ES-I3 (cell line): ENCODE measurements at regions not wholly inside any gene's neighbourhood (a gene's known extent, or its start where the extent isn't known, plus 50 kb on each side); places are given as distances from the start of the nearest gene placed in this dataset.
A peak's percentile ranks its signal among the peaks of the same experiment; 100 is the strongest.
"Not testable (repeated sequence)": the region's sequence is repeated elsewhere in the genome, so short reads cannot be mapped to it uniquely, and the experiment has no call there.

Experiments used
- H3K36me3 ChIP-seq: 2 replicates; pipeline ENCODE4 v1.6.1; 2013; ENCODE audit warnings: mild to moderate bottlenecking, low read length, control low read depth, moderate library complexity; ENCODE audit not compliant: insufficient read depth
- H3K4me1 ChIP-seq: 2 replicates; pipeline ENCODE4 v1.6.1; 2013; ENCODE audit warnings: mild to moderate bottlenecking, control low read depth, low read length; ENCODE audit not compliant: insufficient read depth
- H3K9ac ChIP-seq: 2 replicates; pipeline ENCODE4 v1.6.1; 2013; ENCODE audit warnings: low read depth, mild to moderate bottlenecking, low read length, moderate library complexity
- H3K9me3 ChIP-seq: 2 replicates; pipeline ENCODE4 v1.6.1; 2013; ENCODE audit warnings: mild to moderate bottlenecking, low read length, moderate library complexity; ENCODE audit not compliant: control insufficient read depth, insufficient read depth

DNA sequence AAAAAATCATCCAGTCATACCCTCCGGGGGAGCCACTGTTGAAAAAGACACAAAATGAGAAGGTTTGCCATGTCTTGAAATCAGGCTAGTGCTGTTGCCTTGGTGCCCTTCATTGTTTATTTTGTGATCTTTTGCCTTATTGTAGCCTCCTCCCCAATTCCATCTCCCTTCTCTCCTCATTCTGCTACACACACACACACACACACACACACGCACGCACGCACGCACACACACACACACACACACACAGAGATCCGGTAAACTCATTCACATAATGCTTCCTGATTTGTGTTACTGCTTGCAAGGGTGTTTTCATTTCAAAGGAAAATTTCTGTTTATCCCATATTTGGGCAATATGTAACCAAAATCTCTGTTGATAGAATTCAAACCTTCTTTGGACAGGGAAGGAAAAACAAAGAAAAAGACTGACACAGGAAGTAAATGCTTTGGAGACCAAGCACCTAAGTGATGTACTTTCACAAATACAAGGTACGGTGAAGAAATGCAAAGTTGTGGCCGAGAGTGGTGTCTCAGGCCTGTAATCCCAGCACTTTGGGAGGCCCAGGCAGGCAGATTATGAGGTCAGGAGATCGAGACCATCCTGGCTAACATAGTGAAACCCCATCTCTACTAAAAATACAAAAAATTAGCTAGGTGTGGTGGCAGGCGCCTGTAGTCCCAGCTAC is 141.1 kb upstream of the CDK13 start:
- no peak overlapping the region for H3K9ac ChIP-seq
- no peaks in the 10 kb centered on the region for H3K4me1 ChIP-seq
- H3K9me3 ChIP-seq: no peaks in the 10 kb centered on the region
- H3K36me3 ChIP-seq: no peaks in the 10 kb centered on the region

DNA sequence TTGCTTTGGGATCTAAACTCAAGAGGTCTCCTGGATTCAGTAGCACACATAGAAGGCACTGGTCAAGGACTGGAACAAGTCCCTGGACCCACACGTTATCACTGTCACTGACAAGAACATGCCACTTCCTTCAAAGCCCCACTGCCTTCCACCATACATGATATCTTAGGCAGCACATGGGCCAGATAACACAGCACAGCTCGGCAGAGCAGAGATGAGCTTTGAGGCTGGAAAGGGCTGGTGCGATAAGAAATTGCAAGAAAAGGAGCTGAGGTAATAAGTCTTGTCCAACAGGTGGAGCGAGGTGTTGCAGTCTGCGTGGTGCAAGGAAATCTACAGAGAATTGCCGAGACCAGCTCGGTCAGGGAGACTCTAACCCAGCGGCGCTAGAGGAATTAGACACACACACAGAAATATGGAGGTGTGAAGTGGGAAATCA is 139.8 kb upstream of the CDK13 start:
- no peaks in the 10 kb centered on the region for H3K36me3 ChIP-seq
- no peaks in the 10 kb centered on the region for H3K9me3 ChIP-seq
- H3K9ac ChIP-seq: no peak overlapping the region
- H3K4me1 ChIP-seq: no peaks in the 10 kb centered on the region

DNA sequence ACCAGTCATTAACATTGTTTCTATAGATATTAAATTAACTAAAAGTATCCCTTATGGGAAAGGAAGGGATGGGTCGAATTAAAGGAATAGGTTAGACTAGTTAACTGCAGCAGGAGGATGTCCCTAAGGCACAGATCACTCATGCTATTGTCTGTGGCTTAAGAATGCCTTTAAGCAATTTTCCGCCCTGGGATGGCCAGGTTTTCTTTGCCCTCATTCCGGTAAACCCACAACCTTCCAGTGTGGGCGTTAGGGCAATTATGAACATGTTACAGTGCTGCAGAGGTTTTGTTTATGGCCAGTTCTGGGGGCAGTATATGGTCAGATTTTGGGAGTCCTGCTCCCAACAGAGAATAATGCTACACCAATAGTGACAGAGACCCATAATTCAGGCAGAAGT is 139.3 kb upstream of the CDK13 start:
- Histone ChIP-seq H3K36me3 (no peaks in the 10 kb centered on the region), H3K4me1 (no peaks in the 10 kb centered on the region), H3K9me3 (no peaks in the 10 kb centered on the region), H3K9ac (no peak overlapping the region)

DNA sequence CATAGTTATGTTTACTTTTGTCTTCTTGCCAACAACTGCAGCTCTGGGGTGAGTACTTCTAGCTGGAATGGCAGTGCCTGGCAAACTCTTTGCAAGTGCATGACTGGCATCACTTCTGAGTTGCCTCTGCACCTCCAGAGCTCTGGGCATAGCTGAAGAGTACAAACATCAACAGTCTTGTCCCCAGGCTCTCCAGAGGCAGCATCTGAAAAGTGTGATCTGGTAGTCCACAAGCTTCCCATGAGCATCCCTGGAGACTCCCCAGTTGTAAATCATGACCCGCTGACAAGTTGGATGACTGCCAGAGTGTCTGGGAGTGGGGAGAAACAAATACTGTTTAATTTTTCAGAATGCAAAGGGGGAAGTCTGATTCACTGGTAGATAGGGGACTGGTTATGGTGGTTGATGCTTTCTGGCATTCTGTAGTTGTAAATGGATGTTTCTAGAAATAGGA is 138.9 kb upstream of the CDK13 start:
- Histone ChIP-seq H3K4me1 (no peaks in the 10 kb centered on the region), H3K36me3 (no peaks in the 10 kb centered on the region), H3K9ac (no peak overlapping the region), H3K9me3 (no peaks in the 10 kb centered on the region)

DNA sequence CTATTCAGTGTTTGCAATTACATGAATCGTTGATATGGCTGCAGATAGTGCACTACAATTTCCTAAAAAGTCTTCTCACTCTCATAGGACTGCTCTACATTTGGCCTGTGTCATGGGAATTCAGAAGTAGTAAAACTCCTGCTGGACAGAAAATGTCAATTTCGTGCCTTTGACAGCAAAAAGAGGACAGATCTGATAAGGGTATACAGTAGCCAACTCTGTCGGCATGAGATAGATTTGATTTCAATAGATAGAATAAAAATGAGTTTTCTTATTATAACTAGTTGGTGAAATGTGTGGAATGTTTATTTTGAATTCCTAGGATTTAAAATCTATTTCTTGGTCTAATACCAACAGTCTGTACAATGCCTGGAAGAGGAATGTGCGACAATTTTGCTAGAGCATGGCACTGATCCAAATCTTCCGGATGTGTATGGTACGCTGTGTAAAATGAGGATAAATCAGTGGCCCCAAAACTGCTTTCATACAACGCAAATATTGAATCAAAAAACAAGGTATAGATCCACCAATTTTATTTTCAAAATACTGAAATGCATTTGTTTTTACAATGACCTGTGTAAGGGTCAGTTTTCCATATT is 133.5 kb upstream of the CDK13 start:
- no peaks in the 10 kb centered on the region for H3K4me1 ChIP-seq
- H3K36me3 ChIP-seq: no peaks in the 10 kb centered on the region
- no peak overlapping the region for H3K9ac ChIP-seq

DNA sequence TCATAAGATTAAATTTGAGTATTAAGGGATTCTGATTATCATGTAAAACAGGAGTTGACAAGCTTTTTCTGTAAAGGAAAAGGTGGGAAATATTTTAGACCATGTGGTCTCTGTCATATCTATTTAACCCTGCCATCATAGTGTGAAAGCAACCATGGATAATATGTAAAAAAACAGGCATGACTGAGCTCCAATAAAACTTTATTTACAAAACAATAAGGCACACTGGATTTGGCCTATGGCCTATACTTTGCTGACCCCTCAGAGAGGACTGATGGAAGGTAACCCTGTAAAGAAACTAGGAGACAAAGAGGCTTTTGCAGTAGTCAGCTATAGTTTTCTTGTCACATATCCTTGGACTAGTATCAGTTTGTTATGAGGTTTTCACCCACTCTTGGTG is 130.5 kb upstream of the CDK13 start:
- no peak overlapping the region for H3K9ac ChIP-seq

More for the DNA sequence above, 133.5 kb upstream of the CDK13 start:
- H3K9me3 ChIP-seq: no peaks in the 10 kb centered on the region

DNA sequence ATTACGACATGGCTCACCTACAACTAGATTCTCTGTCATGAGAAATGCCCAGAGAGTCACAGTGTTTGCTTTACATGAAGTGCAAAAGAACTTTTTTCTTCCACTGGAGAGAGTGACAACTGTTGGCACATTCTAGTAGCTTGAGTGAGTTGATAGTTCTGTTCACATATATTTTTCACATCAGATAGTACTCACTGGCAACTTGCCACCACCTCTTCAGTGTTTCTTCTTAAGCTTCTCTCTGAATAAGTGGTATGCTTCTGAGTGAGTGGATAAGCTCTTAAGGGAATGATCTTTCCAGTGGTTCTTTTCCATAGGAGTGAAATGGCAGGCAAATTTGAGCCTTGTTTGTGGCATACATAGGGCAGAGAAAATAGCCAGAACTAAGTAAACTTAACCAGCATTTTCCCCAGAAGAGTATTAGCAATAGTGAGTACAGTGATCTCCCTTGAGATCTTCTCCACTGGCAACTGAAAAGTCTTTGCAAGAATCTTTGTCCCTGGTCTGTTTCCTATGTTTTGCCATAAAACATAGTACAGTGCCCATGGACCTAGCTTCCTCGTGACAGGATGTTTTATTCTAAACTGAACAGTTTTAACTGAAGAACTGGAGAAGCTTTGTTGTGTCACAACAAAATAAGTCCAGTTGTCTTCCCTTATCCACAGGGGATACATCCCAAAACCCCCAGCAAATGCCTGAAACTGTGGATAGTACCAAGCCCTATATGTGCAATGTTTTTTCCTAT is 125.4 kb upstream of the CDK13 start:
- no peak overlapping the region for H3K9ac ChIP-seq
- peaks cover 8% of the 10 kb centered on the region for H3K4me1 ChIP-seq
- H3K9me3 ChIP-seq: no peaks in the 10 kb centered on the region
- H3K36me3 ChIP-seq: no peaks in the 10 kb centered on the region

More for the DNA sequence above, 130.5 kb upstream of the CDK13 start:
- H3K36me3 ChIP-seq: no peaks in the 10 kb centered on the region
- H3K9me3 ChIP-seq: no peaks in the 10 kb centered on the region
- H3K4me1 ChIP-seq: no peaks in the 10 kb centered on the region

DNA sequence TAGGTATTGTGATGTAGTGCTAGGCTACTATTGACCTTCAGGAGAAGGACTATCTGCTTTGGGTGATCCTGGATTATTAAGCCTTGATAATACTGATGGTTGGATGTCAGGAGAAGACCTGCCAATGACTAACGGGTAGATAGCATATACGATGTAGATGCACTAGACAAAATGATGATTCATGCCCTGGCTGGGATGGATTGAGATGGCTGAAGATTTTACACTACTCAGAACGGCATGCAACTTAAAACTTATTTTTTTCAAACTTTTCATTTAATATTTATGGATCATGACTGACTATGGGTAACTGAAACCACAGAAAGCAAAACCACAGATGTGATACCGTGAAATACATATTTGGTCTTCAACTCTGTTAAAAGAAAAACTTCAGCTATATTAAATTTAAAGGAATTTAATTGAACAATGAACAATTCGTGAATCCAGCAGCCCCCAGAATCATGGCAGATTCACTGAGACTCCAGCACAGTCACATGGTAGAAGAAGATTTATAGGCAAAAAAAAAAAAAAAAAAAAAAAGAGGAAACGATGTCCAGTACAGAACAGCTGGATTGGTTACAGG is 124.6 kb upstream of the CDK13 start:
- Histone ChIP-seq H3K9ac (no peak overlapping the region), H3K4me1 (peaks cover 8% of the 10 kb centered on the region), H3K9me3 (no peaks in the 10 kb centered on the region), H3K36me3 (no peaks in the 10 kb centered on the region)

DNA sequence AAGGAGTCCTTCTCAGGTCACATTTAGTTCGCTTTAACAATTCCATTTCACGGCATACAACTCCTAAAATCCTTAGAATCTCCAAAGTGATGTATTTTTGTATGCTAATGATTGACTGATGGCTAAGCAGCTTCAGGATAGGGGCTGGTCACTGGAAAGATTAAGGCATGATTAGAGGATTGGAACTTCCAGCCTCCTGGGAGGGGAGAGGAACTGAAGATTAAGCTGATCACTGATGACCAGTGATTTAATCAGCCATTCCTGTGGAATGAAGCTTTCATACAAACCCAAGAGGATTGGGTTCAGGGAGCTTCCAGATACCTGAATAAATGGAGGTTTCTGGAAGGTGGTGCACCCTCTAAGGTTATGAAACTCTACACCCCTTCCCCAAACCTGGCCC is 123.9 kb upstream of the CDK13 start:
- no peaks in the 10 kb centered on the region for H3K36me3 ChIP-seq
- no peak overlapping the region for H3K9ac ChIP-seq
- no peaks in the 10 kb centered on the region for H3K9me3 ChIP-seq
- peaks cover 8% of the 10 kb centered on the region for H3K4me1 ChIP-seq

DNA sequence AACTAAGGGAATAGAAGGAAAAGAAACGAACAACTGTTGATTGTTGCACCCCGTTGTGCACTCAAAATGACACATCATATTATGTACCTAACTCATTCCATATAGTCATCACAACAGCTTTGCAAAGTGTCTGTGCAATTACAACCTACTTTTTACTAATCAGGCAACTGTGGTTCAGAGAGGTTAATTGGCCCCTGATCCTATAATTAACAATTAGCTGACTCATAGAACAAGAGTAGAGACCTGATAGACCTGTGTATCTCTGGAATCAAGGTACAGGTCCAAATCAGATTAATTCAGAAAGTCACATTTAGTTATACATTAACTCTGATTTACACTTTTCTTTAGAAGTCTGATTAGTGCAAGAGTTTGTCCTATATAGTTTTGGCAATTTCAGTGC is 122.5 kb upstream of the CDK13 start:
- Histone ChIP-seq H3K4me1 (peaks cover 8% of the 10 kb centered on the region), H3K9me3 (no peaks in the 10 kb centered on the region), H3K36me3 (no peaks in the 10 kb centered on the region), H3K9ac (no peak overlapping the region)

DNA sequence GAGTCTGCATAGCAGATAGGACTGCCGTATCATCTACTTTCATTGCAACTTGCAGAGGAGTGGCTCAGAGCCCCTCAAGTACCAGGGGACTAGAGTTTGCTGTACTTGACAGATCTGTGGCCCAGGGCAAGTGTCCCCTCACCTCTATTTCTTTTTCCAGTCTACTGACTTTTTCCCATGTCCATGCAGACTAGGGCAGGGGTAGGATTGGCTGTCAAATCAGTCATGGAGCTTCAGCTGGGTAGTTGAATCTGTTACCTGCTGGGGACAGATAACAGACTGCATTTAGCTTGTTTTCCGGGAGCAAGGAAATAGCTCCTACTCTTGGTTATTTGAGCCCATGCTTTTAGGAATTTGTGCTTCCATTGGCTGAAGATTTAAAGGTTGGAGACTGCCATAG is 121.0 kb upstream of the CDK13 start:
- no peaks in the 10 kb centered on the region for H3K9me3 ChIP-seq
- no peak overlapping the region for H3K9ac ChIP-seq
- H3K4me1 ChIP-seq: peaks cover 8% of the 10 kb centered on the region
- no peaks in the 10 kb centered on the region for H3K36me3 ChIP-seq

DNA sequence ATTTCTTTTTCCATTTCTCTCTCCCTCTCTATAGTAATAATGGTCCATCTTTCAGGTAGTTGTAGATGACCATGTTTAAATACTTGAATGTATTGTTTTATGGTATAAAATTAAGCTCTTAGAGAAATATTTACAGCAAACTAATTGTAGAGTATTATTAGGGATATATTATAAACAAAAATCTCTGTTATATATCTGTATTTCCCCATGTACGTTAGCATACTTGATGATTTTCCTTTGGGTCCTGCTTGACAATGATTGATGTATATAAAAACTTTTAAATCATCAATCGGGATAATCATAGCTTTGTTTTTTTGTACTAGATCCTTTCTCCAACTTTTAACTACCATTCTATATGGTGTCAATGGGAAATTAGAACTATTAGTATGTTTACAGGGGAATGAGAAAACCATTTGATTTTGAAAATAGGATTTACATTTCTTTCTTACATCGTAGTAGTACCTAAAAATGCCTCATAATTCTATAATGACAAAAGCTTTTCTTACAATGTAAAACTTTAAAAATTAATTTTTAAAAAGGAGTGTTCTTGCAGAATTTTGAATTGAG is 117.5 kb upstream of the CDK13 start:
- peaks cover 8% of the 10 kb centered on the region; the same call in 1 of the 2 replicates for H3K4me1 ChIP-seq
- H3K36me3 ChIP-seq: no peaks in the 10 kb centered on the region
- H3K9me3 ChIP-seq: no peaks in the 10 kb centered on the region
- no peak overlapping the region for H3K9ac ChIP-seq

DNA sequence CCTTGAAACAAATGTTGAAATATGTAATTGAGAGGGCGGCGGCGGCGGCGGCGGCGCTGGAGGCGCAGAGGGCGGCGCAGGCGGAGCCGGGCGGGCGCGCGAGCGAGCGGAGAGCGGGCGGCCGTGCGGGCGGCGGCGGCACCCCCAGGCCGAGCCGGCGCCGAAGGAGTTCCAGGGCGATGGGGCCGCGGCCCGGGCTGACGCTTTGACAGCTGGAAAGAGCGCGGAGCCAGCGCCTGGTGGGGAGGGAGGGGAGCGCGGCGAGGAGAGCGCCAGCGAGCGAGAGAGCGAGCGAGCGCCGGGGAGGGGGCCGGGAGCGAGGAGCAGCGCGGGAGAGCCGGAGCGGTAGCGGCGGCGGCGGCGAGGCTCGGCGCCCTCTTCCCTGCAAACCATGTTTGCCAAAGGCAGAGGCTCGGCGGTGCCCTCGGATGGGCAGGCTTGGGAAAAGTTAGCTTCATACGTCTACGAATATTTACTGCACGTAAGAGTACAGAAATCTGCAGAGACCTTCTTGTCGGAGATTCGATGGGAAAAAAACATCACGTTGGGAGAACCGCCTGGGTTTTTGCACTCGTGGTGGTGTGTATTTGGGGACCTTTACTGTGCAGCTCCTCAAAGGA is 116.8 kb upstream of the CDK13 start:
- H3K36me3 ChIP-seq, H3K9me3 ChIP-seq, H3K4me1 ChIP-seq: not testable (repeated sequence)
- H3K9ac ChIP-seq: peak overlapping the region; percentile 65; the same call in 1 of the 2 replicates
